Osteoblast (primary cell): ENCODE measurements at regions not wholly inside any gene's neighbourhood (a gene's known extent, or its start where the extent isn't known, plus 50 kb on each side); places are given as distances from the start of the nearest gene placed in this dataset.

Experiments used
- DNase-seq: peaks from one replicate; pipeline ENCODE4 v3.0.0; 2011; ENCODE audit warnings: low spot score, mixed read lengths; ENCODE audit not compliant: insufficient read length; ENCODE audit errors: missing footprints
- H2AFZ ChIP-seq: 2 replicates; pipeline ENCODE4 v1.6.0; 2011; ENCODE audit warnings: mild to moderate bottlenecking, low read length
- H3K27ac ChIP-seq: 2 replicates; pipeline ENCODE4 v1.5.1; 2011; ENCODE audit warnings: mild to moderate bottlenecking, low read depth, low read length, moderate library complexity
- H3K27me3 ChIP-seq: 2 replicates; pipeline ENCODE4 v1.6.0; 2012; ENCODE audit warnings: mild to moderate bottlenecking, control low read depth, inconsistent platforms, low read length, moderate library complexity; ENCODE audit not compliant: insufficient read depth
- H3K36me3 ChIP-seq: 2 replicates; pipeline ENCODE4 v1.5.1; 2011; ENCODE audit warnings: mild to moderate bottlenecking, low read length, control low read depth, moderate library complexity; ENCODE audit not compliant: insufficient read depth
- H3K4me1 ChIP-seq: 2 replicates; pipeline ENCODE4 v1.5.1; 2011; ENCODE audit warnings: mild to moderate bottlenecking, low read length, control low read depth, moderate library complexity; ENCODE audit not compliant: insufficient read depth
- H3K4me2 ChIP-seq: 2 replicates; pipeline ENCODE4 v1.6.0; 2011; ENCODE audit warnings: mild to moderate bottlenecking, low read length; ENCODE audit not compliant: insufficient read depth
- H3K4me3 ChIP-seq: fragments of 200-600 bp; sonication (generic); 3 replicates; pipeline ENCODE4 v1.5.1; 2012; ENCODE audit warnings: mild to moderate bottlenecking, low read length, inconsistent platforms; ENCODE audit not compliant: insufficient read depth
- H3K79me2 ChIP-seq: 2 replicates; pipeline ENCODE4 v1.6.0; 2012; ENCODE audit warnings: mild to moderate bottlenecking, low read length, control low read depth, inconsistent platforms; ENCODE audit not compliant: insufficient read depth
- H3K9me3 ChIP-seq: 2 replicates; pipeline ENCODE4 v1.5.1; 2011; ENCODE audit warnings: low read depth, low read length, control low read depth
- H4K20me1 ChIP-seq: 2 replicates; pipeline ENCODE4 v1.6.0; 2012; ENCODE audit warnings: mild to moderate bottlenecking, low read length, control low read depth; ENCODE audit not compliant: insufficient read depth
- TF ChIP-seq, protein P1 (sequence below): IDR thresholded peaks from 2 replicates; pipeline ENCODE4 v1.5.1; 2011; ENCODE audit warnings: mild to moderate bottlenecking, low read depth, low read length, moderate library complexity; ENCODE audit errors: extremely low read depth

DNA sequence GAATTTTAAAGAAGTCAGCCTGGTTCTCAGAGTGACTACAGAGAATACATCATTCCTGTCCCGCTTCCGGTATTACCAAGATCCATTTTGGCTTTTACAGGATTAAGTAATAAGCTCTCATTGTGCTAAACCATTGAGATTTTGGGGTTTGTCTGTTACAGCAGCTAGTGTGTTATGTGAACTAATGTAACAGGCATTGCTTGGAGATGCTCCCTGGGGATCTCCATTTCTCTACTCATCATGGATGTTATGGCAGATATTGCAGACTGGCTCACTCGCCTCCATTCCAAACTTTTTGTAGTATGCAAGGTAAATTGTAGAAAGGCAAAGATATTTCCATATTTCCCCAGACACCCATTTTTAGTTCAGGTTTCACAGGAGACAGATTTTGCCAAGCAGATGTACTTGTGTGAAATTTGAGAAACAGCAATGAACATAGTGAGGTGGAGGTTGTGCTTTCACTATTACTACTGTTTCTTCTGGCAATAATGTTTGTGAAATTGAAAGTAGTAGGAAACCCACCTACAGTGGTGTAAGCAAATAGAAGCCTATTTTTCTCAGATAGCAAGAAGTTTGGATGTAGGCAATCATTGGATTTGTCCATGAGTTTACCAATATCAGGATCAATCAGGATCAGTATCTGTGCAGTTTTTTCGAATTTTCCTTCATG is 177.1 kb upstream of the GALNT15 start:
- Histone ChIP-seq H3K9me3 (no peaks in the 10 kb centered on the region), H3K27ac (no peak overlapping the region), H3K79me2 (no peaks in the 10 kb centered on the region), H2AFZ (peak overlapping the region; percentile 51), H3K4me1 (peaks cover 3% of the 10 kb centered on the region), H3K36me3 (no peaks in the 10 kb centered on the region), H3K4me2 (no peak overlapping the region), H3K27me3 (no peaks in the 10 kb centered on the region), H4K20me1 (no peaks in the 10 kb centered on the region), H3K4me3 (no peak overlapping the region)
- TF ChIP-seq, protein P1, sequence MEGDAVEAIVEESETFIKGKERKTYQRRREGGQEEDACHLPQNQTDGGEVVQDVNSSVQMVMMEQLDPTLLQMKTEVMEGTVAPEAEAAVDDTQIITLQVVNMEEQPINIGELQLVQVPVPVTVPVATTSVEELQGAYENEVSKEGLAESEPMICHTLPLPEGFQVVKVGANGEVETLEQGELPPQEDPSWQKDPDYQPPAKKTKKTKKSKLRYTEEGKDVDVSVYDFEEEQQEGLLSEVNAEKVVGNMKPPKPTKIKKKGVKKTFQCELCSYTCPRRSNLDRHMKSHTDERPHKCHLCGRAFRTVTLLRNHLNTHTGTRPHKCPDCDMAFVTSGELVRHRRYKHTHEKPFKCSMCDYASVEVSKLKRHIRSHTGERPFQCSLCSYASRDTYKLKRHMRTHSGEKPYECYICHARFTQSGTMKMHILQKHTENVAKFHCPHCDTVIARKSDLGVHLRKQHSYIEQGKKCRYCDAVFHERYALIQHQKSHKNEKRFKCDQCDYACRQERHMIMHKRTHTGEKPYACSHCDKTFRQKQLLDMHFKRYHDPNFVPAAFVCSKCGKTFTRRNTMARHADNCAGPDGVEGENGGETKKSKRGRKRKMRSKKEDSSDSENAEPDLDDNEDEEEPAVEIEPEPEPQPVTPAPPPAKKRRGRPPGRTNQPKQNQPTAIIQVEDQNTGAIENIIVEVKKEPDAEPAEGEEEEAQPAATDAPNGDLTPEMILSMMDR: no peak
- DNase-seq: peak; percentile 73

DNA sequence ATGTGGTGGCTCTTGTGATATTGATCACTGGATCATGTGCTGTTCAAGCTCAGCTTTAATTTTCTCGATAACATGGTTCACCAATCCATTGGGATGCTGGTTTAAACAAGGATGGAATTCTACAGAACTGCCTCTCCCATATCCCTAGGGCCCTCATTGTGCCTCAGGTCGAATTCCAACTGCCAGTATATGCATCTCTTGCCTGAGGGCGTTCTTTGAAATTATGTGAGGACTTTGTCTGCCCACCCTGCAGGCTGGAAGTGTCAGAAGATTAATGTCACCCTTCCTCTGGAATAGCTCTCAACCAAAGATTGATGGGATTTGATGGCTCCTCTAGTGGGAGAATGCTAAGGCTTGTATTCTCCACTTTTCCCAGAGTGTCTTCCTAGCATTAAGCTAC is 175.6 kb upstream of the GALNT15 start:
- Histone ChIP-seq H3K9me3 (no peaks in the 10 kb centered on the region), H3K36me3 (no peaks in the 10 kb centered on the region), H3K27me3 (no peaks in the 10 kb centered on the region), H3K4me1 (peaks cover 3% of the 10 kb centered on the region), H2AFZ (no peak overlapping the region), H3K27ac (no peak overlapping the region), H4K20me1 (no peaks in the 10 kb centered on the region), H3K4me2 (no peak overlapping the region), H3K4me3 (no peak overlapping the region), H3K79me2 (no peaks in the 10 kb centered on the region)
- TF ChIP-seq, protein P1: no peak
- DNase-seq: no peak

DNA sequence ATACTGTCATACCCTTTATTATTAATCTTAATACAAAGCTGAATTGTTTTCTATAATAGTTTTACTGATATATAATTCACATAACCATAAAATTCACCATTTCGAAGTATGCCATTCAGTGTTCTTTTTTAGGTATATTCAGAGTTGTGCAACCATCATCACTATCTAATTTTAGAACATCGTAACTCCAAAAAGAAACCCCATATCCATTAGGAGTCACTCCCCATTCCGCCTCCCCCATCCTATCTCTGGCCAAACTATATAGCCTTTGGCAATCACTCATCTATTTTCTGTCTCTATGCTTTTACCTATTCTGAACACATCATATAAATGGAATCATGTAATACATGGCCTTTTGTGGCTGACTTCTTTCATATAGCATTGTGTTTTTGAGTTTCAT is 169.7 kb upstream of the GALNT15 start:
- Histone ChIP-seq H3K4me2 (no peak overlapping the region), H2AFZ (no peak overlapping the region)
- TF ChIP-seq, protein P1: no peak

DNA sequence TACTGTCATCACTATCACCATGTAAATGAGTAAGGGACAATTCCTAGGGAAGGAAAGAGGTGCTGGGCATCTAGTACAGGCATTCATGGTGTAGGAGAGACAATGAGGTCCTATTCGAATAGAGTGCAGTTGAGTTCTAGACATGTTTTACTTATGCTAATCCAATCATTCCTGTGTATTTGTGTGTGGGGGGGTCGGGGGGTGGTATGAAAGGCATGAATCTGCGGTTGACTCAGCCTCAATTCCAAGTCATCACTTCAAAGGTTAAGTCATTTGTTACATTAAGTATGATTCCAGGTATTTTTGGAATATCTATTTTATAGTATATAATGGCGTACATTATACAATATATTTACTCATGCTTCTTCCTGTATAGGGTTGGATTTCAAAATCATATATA is 163.1 kb upstream of the GALNT15 start:
- Histone ChIP-seq H3K36me3 (no peaks in the 10 kb centered on the region), H2AFZ (no peak overlapping the region), H3K27ac (peak overlapping the region; percentile 83), H3K4me3 (no peak overlapping the region), H4K20me1 (no peaks in the 10 kb centered on the region), H3K4me2 (peak overlapping the region; percentile 5), H3K9me3 (no peaks in the 10 kb centered on the region), H3K27me3 (no peaks in the 10 kb centered on the region), H3K79me2 (no peaks in the 10 kb centered on the region), H3K4me1 (peaks cover 31% of the 10 kb centered on the region)
- DNase-seq: no peak
- TF ChIP-seq, protein P1: no peak

More for the DNA sequence above, 169.7 kb upstream of the GALNT15 start:
- Histone ChIP-seq H4K20me1 (no peaks in the 10 kb centered on the region), H3K27me3 (no peaks in the 10 kb centered on the region), H3K27ac (no peak overlapping the region), H3K36me3 (no peaks in the 10 kb centered on the region), H3K4me3 (no peak overlapping the region), H3K4me1 (no peaks in the 10 kb centered on the region), H3K9me3 (no peaks in the 10 kb centered on the region), H3K79me2 (no peaks in the 10 kb centered on the region)
- DNase-seq: no peak
